ENCODE measurements at regions not wholly inside any gene's neighbourhood (a gene's known extent, or its start where the extent isn't known, plus 50 kb on each side); places are given as distances from the start of the nearest gene placed in this dataset.

GRCh38 chr4:180798036-180798577 lies 1445.1 kb upstream of the TENM3 start:
- TF ChIP-seq, protein P1, sequence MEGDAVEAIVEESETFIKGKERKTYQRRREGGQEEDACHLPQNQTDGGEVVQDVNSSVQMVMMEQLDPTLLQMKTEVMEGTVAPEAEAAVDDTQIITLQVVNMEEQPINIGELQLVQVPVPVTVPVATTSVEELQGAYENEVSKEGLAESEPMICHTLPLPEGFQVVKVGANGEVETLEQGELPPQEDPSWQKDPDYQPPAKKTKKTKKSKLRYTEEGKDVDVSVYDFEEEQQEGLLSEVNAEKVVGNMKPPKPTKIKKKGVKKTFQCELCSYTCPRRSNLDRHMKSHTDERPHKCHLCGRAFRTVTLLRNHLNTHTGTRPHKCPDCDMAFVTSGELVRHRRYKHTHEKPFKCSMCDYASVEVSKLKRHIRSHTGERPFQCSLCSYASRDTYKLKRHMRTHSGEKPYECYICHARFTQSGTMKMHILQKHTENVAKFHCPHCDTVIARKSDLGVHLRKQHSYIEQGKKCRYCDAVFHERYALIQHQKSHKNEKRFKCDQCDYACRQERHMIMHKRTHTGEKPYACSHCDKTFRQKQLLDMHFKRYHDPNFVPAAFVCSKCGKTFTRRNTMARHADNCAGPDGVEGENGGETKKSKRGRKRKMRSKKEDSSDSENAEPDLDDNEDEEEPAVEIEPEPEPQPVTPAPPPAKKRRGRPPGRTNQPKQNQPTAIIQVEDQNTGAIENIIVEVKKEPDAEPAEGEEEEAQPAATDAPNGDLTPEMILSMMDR (IDR thresholded peaks at IDR 0.05; ENCODE audit: low read depth, low read length, missing control alignments), result no peak

GRCh38 chr4:180799798-180800197 lies 1443.4 kb upstream of the TENM3 start:
- H3K4me3 ChIP-seq (replicated peaks; ENCODE audit: low read depth, low read length), result no peak overlapping the region
- no peak for DNase-seq (ENCODE audit: extremely low read depth, low read depth)
- TF ChIP-seq, protein P1 (IDR thresholded peaks at IDR 0.05; ENCODE audit: low read depth, low read length, missing control alignments), result no peak

More at GRCh38 chr4:180798036-180798577, 1445.1 kb upstream of the TENM3 start:
- no peak overlapping the region for H3K4me3 ChIP-seq (replicated peaks; ENCODE audit: low read depth, low read length)
- DNase-seq (ENCODE audit: extremely low read depth, low read depth), result no peak

DNA sequence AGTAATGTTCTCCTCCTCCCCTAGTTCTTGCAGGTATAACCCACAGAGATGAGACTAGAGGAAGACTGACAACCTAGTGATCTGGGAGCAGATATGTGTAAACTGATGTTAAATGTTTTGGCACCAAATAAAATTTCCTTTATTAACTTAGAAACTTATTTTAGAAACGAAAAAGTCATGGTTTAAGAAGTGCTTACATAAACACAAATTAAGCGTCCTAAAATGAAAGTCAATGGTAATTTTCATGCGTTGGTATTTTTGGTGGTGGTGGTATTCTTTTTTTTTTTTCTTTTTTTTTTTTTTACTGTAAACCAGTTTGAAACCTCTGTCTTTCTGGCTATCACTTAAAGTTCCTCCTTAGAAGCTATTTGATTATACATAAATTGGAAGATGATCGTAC lies 1438.1 kb upstream of the TENM3 start:
- TF ChIP-seq, protein P1 (IDR thresholded peaks at IDR 0.05; ENCODE audit: low read depth, low read length, missing control alignments), result no peak
- DNase-seq (ENCODE audit: extremely low read depth, low read depth), result no peak
- no peak overlapping the region for H3K4me3 ChIP-seq (replicated peaks; ENCODE audit: low read depth, low read length)

GRCh38 chr4:180808862-180809261 lies 1434.3 kb upstream of the TENM3 start:
- DNase-seq (ENCODE audit: extremely low read depth, low read depth), result no peak
- TF ChIP-seq, protein P1 (IDR thresholded peaks at IDR 0.05; ENCODE audit: low read depth, low read length, missing control alignments), result no peak
- no peak overlapping the region for H3K4me3 ChIP-seq (replicated peaks; ENCODE audit: low read depth, low read length)

GRCh38 chr4:180809439-180809838 lies 1433.8 kb upstream of the TENM3 start:
- no peak overlapping the region for H3K4me3 ChIP-seq (replicated peaks; ENCODE audit: low read depth, low read length)
- DNase-seq (ENCODE audit: extremely low read depth, low read depth), result no peak

GRCh38 chr4:180810581-180810980 lies 1432.6 kb upstream of the TENM3 start:
- no peak for DNase-seq (ENCODE audit: extremely low read depth, low read depth)
- TF ChIP-seq, protein P1 (IDR thresholded peaks at IDR 0.05; ENCODE audit: low read depth, low read length, missing control alignments), result no peak

More at GRCh38 chr4:180809439-180809838, 1433.8 kb upstream of the TENM3 start:
- TF ChIP-seq, protein P1 (IDR thresholded peaks at IDR 0.05; ENCODE audit: low read depth, low read length, missing control alignments), result no peak

GRCh38 chr4:180811556-180811955 lies 1431.6 kb upstream of the TENM3 start:
- TF ChIP-seq, protein P1 (IDR thresholded peaks at IDR 0.05; ENCODE audit: low read depth, low read length, missing control alignments), result no peak
- no peak for DNase-seq (ENCODE audit: extremely low read depth, low read depth)
- no peak overlapping the region for H3K4me3 ChIP-seq (replicated peaks; ENCODE audit: low read depth, low read length)

More at GRCh38 chr4:180810581-180810980, 1432.6 kb upstream of the TENM3 start:
- H3K4me3 ChIP-seq (replicated peaks; ENCODE audit: low read depth, low read length), result no peak overlapping the region

All from HFF-Myc (cell line).